GM23338 (cell line): ENCODE measurements at regions not wholly inside any gene's neighbourhood (a gene's known extent, or its start where the extent isn't known, plus 50 kb on each side); places are given as distances from the start of the nearest gene placed in this dataset.

Experiments
- CREB1 ChIP-seq: fragments of 250-450 bp; sonication (Bioruptor Pico); IDR thresholded peaks from 2 replicates; pipeline ENCODE4 v1.5.0; 2020; ENCODE audit warnings: low read depth, mild to moderate bottlenecking, moderate library complexity
- CTCF ChIP-seq, 2 experiments: fragments of 200-600 bp in 1 of 2; sonication (generic) in 1 of 2; conservative IDR thresholded peaks; 2 replicates each; pipeline versions ENCODE4 v1.5.1 to v1.6.1; 2016 to 2017; ENCODE audit warnings: antibody characterized with exemption in 2 of 2, low read depth in 2 of 2, mild to moderate bottlenecking in 2 of 2, moderate library complexity in 1 of 2
- EZH2 ChIP-seq: fragments of 200-600 bp; sonication (generic); IDR thresholded peaks from one replicate; pipeline ENCODE4 v1.8.0; 2017; ENCODE audit warnings: antibody characterized with exemption, mild to moderate bottlenecking, low read depth; ENCODE audit not compliant: unreplicated experiment
- EZH2phosphoT487 ChIP-seq: fragments of 200-600 bp; sonication (generic); IDR thresholded peaks from one replicate; pipeline ENCODE4 v1.8.1; 2018; ENCODE audit warnings: antibody characterized with exemption; ENCODE audit not compliant: unreplicated experiment
- JUNB ChIP-seq: IDR thresholded peaks from one replicate; pipeline ENCODE4 v1.6.1; 2016; ENCODE audit warnings: antibody characterized with exemption; ENCODE audit not compliant: unreplicated experiment
- NANOG ChIP-seq: IDR thresholded peaks from 2 replicates; pipeline ENCODE4 v1.6.1; 2016; ENCODE audit warnings: antibody characterized with exemption, borderline replicate concordance
- POLR2AphosphoS5 ChIP-seq: IDR thresholded peaks from 2 replicates; pipeline ENCODE4 v1.6.1; 2016; ENCODE audit warnings: antibody characterized with exemption, low read depth
- STAT1 ChIP-seq: IDR thresholded peaks from one replicate; pipeline ENCODE4 v1.6.1; 2016; ENCODE audit warnings: antibody characterized with exemption; ENCODE audit not compliant: unreplicated experiment
- ZNF114 ChIP-seq: fragments of 250-450 bp; sonication (Bioruptor Pico); IDR thresholded peaks from 2 replicates; pipeline ENCODE4 v1.5.0; 2020; ENCODE audit warnings: mild to moderate bottlenecking, moderate library complexity
- ZNF331 ChIP-seq: fragments of 250-450 bp; sonication (Bioruptor Pico); IDR thresholded peaks from 2 replicates; pipeline ENCODE4 v1.5.0; 2020; ENCODE audit warnings: low read depth, mild to moderate bottlenecking, moderate library complexity
- ZNF462 ChIP-seq: fragments of 250-450 bp; sonication (Bioruptor Pico); IDR thresholded peaks from 2 replicates; pipeline ENCODE4 v1.5.0; 2020; ENCODE audit warnings: mild to moderate bottlenecking, moderate library complexity

- TF ChIP-seq ZNF462 (CRISPR knock-in tag) (no peak), STAT1 (no peak), JUNB (no peak), CTCF (conservative IDR thresholded peaks at IDR 0.05; ENCODE audit: low read depth in 2 of 2) (no peak), EZH2 (no peak), ZNF331 (CRISPR knock-in tag) (no peak), CREB1 (CRISPR knock-in tag) (no peak), NANOG (no peak), EZH2phosphoT487 (no peak), POLR2AphosphoS5 (no peak), ZNF114 (no peak)
Observed at GRCh38 chr20:60729135-60729900, 522.7 kb upstream of the CDH4 start (continued).
